HL-60 (cell line): ENCODE measurements at regions not wholly inside any gene's neighbourhood (a gene's known extent, or its start where the extent isn't known, plus 50 kb on each side); places are given as distances from the start of the nearest gene placed in this dataset.

Experiments
- DNase-seq, 2 experiments: peaks; one replicate each; pipeline ENCODE4 v3.0.0-alpha.2; 2010 to 2020; ENCODE audit warnings: low read depth in 1 of 2, low spot score in 1 of 2
- H3K27ac ChIP-seq: fragments of 250-450 bp; sonication (Bioruptor Pico); replicated peaks from 2 replicates; pipeline ENCODE4 v1.5.1; 2020; ENCODE audit warnings: mild to moderate bottlenecking, moderate library complexity
- H3K27me3 ChIP-seq: fragments of 250-450 bp; sonication (Bioruptor Pico); 2 replicates; pipeline ENCODE4 v1.5.1; 2021; ENCODE audit warnings: mild to moderate bottlenecking, moderate library complexity; ENCODE audit not compliant: insufficient read depth, poor library complexity, severe bottlenecking
- H3K4me3 ChIP-seq: replicated peaks from 2 replicates; pipeline ENCODE4 v1.5.1; 2011; ENCODE audit warnings: mild to moderate bottlenecking, control low read depth, low read length; ENCODE audit not compliant: insufficient read depth
- CTCF ChIP-seq: IDR thresholded peaks from one replicate; pipeline ENCODE4 v1.5.1; 2011; ENCODE audit warnings: low read length, control low read depth, inconsistent platforms; ENCODE audit not compliant: insufficient read depth
- GABPA ChIP-seq: IDR thresholded peaks from 2 replicates; pipeline ENCODE4 v1.6.1; 2012; ENCODE audit warnings: low read depth
- POLR2AphosphoS5 ChIP-seq: IDR thresholded peaks from 2 replicates; pipeline ENCODE4 v1.6.1; 2012; ENCODE audit warnings: low read depth
- REST ChIP-seq: IDR thresholded peaks from 2 replicates; pipeline ENCODE4 v1.6.1; 2012; ENCODE audit warnings: low read depth; ENCODE audit not compliant: insufficient replicate concordance
- SPI1 ChIP-seq: IDR thresholded peaks from 2 replicates; pipeline ENCODE4 v1.6.1; 2012; ENCODE audit warnings: low read depth, mild to moderate bottlenecking, borderline replicate concordance

- H3K27ac ChIP-seq = no peak overlapping the region
- no peak for DNase-seq
- H3K27me3 ChIP-seq = no peaks in the 10 kb centered on the region
- no peak overlapping the region for H3K4me3 ChIP-seq
- no peak for TF ChIP-seq CTCF
- no peak for TF ChIP-seq REST
- no peak for TF ChIP-seq SPI1
- no peak for TF ChIP-seq GABPA
- TF ChIP-seq POLR2AphosphoS5 = no peak
These were observed 158.6 kb downstream of the CYLD start for GRCh38 chr16:50900391-50900942.

GRCh38 chr16:50899951-50900350 is 158.1 kb downstream of the CYLD start:
- H3K27me3 ChIP-seq = no peaks in the 10 kb centered on the region
- no peak overlapping the region for H3K4me3 ChIP-seq
- H3K27ac ChIP-seq = no peak overlapping the region
- DNase-seq = no peak
- TF ChIP-seq REST (no peak), GABPA (no peak), SPI1 (no peak), CTCF (no peak), POLR2AphosphoS5 (no peak)

- no peak for DNase-seq
- H3K27ac ChIP-seq = no peak overlapping the region
- no peak for TF ChIP-seq REST
- no peak for TF ChIP-seq SPI1
- TF ChIP-seq GABPA = no peak
- no peak for TF ChIP-seq CTCF
- TF ChIP-seq POLR2AphosphoS5 = no peak
- no peaks in the 10 kb centered on the region for H3K27me3 ChIP-seq
- H3K4me3 ChIP-seq = no peak overlapping the region
These were observed 147.9 kb downstream of the CYLD start for GRCh38 chr16:50889746-50890145.
